ENCODE measurements at regions not wholly inside any gene's neighbourhood (a gene's known extent, or its start where the extent isn't known, plus 50 kb on each side); places are given as distances from the start of the nearest gene placed in this dataset.

DNA sequence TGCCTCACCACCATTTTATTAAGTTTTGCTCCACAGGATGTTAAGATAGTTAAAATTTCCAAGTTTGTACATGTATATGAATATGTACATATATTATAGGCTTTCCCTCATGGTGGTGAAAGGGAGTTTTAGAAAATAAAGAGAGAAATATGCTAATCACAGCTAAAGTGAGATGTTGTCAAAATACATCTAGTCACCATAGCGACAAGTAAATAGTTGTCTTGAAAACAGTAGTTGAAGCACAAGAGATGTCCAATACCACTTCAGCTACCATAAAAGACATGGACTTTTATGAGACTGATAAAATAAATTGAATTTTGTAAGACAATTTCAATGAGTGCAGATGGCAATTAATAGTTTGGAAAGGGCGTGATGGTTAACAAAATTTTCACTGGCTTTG, 1600.0 kb downstream of the BRINP3 start:
- DNase-seq (ENCODE audit: low spot score) = no peak

DNA sequence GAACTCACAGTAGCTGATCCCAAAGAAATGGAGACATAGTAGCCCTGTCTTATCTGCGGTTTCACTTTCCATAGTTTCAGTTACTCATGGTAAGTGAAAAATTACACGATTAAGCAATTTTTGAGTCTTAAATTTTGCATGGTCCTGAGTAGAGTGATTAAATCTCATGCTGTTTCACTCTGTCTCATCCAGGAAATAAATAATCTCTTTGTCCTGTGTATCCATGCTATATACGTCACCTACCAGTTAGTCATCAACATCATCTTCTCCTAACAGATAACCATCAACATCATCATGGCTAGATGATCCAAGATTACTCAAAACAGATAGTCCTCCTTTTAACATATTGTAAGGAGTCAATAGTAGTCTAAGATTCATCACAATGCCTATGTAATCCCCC, 1589.3 kb downstream of the BRINP3 start:
- DNase-seq (ENCODE audit: low spot score) = no peak

DNA sequence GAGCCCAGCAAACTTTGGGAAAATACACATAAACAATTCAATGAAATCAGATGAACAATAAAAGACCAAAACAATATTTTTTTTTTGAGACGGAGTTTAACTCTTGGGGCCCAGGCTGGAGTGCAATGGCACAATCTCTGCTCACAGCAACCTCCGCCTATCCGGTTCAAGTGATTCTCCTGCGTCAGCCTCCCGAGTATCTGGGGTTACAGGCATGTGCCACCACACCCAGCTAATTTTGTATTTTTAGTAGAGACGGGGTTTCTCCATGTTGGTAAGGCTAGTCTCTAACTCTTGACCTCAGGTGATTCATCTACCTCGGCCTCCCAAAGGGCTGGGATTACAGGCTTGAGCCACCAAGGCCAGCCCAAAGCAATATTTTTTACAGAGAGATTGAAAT, 1588.5 kb downstream of the BRINP3 start:
- no peak for DNase-seq (ENCODE audit: low spot score)

DNA sequence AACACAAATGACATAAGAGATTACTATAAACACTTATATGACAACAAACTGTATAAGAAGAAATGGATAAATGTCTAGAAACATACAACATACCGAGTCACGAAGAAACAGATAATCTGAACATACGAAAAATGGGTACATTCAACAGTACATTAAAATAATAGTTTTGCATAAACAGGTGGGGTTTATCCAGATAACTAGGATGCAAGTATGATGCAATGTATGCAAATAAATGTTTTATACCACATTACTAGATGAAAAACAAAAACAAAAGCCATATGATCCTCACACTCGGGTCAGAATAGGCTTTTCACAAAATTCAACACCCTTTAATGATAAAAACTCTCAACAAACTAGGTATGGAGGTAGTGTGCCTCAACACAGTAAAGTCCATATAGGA, 1585.7 kb downstream of the BRINP3 start:
- no peak for DNase-seq (ENCODE audit: low spot score)

DNA sequence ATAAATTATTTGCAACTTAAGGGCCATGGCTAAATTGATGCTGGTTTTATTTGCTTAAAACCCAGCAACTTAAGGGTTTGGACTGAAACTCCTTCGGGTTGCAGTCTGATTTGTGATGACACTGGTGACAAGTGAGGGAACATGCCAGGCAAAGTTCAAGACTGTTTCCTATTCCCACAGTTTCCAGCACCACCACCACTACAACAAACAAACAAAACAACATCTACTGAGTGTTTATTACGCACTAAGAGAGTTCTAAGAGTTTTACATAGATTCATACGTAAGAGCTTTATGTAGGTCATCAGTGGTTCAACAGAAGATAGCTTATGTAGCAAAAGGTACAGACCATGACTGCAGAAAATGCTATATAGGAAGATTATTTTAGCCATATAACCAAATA, 1582.1 kb downstream of the BRINP3 start:
- no peak for DNase-seq (ENCODE audit: low spot score)

DNA sequence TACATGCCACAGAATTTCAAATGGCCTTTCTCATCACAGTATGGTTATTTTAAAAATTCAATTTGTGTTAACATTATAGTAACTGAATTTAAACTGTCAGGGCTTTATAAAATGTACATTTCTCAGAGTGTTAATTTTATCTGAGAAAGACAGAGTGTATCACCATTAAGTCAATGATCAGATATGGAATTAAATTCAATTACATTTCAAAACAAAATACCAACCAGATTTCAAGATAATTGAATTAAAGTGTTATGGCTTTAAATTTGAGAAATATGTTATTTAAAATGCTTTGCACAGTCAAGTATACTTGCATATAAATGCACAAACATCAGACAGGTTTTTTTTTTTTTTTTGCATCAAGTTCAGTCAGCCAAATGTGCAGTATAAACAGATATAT, 1574.4 kb downstream of the BRINP3 start:
- no peak for DNase-seq (ENCODE audit: low spot score)

DNA sequence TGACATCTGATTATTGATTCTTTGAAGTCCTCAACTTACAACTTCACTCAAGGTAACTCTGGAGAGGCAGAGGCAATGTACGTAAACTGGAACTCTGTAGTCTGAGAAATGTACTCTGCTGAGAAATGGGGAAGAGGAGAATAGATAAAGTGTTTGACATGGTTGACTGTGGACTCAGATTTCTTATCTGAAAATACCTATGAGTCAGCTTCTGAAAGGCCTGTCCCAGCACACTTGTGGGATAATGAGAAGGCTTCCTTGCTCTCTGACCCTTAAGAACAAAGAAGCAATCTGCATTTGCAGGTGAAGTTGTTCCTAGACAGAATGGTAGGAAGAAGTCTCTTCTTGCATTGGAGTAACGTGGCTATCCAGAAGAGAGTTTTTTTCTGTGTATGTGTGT, 1573.5 kb downstream of the BRINP3 start:
- no peak for DNase-seq (ENCODE audit: low spot score)

DNA sequence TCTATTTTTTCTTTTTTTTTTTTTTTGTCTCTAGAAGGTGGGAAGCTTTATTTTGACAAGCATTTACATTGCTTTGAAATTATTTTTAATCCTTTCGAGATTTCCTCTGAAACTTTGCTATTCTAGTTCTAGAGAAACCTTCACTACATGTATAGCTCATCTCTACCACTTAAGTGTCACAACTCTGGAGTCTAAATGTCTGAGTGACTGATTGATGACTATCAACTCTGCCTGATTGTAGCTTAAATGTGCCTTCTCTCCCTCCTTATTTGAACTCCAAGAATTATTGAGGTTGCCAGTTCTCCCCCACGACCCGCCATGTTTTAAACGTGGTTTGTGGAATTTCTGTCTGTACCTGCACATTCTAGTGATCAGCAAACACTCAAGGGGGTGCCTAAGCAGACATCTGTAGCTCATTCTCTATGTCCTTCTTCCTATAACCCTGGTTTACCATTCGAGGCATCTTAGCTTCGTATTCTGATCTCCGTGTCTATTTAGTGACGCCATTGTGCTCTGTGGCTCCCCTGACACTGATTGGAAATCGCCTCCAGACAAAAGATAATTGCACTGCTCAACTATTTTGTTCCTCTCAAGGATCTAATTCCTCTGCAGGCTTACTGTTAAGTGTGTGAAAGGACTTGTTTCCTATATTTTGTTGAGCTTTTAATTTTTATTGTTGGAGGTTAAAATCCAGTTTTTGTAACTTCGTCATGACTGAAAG, 1570.6 kb downstream of the BRINP3 start:
- no peak for DNase-seq (ENCODE audit: low spot score)

DNA sequence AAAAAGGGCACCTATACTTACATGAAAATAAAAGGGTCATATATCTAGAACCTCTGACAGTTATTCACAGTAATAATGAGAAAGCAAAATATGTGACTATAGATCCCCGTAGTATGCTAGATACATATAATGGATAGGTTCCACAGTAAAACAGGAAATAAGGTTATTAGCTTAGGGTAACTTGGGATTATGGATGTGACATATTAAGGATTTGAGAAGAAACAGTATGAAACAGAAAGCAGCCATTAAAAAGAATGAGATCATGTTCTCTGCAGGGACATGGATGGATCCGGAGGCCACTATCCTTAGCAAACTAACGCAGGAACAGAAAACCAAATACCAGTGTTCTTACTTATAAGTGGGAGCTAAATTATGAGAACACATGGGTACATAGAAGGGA, 1547.3 kb downstream of the BRINP3 start:
- no peak for DNase-seq (ENCODE audit: low spot score)

DNA sequence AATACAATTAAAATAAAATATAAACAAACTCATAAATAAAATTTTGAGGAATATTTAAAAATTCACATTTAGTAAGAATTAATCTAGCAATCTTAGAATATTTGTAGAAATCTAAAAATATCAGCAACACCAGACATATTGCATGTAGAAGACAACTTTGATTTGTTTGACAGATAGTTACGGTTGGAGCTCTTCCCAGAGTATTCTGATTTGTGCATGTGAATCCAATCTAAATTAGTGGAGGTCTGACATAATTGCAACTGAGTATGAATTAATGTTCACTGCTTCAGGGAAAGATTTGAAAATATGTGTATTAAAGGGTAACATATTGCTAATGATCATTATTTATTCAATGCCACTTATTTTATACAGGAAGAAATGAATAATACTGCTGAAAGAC, 1546.2 kb downstream of the BRINP3 start:
- no peak for DNase-seq (ENCODE audit: low spot score)

DNA sequence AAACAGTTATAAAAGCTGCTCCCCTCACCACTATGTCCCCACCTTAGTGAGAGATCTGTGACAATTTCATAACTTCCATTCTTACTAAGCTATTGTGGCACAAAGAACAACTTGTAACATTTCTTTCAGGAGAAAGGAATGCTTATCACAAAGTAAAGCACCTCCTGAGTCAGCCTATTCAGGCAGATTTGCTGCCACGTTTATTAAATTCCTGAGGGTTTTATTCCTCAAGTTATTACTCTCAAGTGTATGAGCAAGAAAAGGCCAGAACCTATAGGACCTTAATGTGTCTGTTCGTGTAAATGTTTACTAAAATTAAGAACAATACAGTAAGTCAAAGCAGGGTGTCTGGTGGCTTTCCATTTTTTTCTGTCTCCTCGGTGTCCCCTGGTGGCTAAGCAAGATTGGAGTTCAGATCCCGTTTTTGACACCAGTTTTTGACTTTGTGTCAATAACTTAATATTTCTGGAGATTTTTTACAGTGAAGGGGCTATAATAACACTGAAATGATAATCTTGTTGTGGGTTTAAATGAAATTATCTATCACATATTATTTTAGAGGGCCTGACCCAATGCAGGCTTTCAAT, 1539.6 kb downstream of the BRINP3 start:
- no peak for DNase-seq (ENCODE audit: low spot score)

DNA sequence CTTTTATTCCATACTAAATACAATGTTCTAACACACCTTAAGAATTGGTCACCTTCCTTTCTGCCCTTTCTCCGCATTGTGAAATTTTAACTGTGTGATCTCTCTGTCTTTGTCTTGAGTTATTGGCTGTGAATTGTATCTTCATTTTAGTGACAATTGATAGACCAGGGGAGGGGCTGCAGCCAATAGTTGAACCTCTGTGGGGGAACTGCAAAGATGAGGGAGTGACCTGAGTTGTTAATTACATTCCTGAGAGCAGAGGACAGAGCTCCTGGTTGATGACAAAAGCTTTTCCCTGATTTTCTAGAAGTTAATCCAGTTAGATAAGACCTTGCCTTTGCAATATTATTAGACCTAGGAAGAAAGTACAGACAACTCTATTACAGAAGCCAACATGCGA, 1535.7 kb downstream of the BRINP3 start:
- no peak for DNase-seq (ENCODE audit: low spot score)

DNA sequence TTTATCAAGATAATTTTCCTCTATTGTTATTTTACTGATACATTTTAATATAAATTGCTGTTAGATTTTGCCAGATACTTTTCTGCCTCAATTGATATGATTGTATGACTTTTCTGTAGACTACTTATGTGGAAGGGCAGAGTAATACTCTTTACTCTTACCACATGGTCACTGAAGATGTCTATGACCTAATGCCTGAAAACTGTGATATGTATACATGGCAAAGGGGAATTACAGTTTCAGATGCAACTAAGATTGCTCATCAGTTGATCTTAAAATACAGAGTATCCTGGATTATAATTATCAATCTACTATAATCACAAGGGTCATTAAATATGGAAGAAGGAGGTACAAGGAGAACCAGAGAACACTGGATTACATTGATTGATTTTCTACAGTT, 1528.0 kb downstream of the BRINP3 start:
- no peak for DNase-seq (ENCODE audit: low spot score)

DNA sequence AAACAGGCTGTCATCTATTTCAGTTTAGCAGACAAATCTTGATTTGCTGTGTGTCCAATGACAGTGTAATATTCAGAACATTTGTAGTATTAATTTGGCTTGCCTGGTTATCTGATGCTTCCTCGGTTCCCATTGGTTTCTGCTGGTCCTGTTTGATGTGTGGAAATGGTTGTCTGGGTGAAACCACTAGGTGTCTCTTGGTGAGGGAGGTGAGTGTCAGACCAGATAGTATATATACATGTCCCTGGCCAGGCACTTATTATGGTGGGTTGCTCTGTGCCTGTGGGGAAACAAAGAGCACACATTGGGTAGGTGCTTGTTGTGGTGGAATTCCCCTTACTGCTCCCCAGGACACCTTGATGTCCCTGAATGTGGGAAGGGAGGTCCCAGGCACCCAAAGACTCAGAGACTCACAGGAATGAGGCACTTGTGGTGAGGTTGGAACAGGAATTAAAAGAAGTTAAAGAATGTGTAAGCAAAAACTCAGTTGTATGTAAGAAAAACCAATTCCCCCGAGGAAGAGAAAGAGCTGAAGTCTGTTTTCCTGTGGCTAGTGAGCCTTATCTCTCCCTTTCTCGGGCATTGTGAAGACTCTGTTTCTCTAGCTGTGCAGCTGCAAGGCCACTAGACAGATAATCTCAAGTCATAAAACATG, 1519.1 kb downstream of the BRINP3 start:
- no peak for DNase-seq (ENCODE audit: low spot score)

DNA sequence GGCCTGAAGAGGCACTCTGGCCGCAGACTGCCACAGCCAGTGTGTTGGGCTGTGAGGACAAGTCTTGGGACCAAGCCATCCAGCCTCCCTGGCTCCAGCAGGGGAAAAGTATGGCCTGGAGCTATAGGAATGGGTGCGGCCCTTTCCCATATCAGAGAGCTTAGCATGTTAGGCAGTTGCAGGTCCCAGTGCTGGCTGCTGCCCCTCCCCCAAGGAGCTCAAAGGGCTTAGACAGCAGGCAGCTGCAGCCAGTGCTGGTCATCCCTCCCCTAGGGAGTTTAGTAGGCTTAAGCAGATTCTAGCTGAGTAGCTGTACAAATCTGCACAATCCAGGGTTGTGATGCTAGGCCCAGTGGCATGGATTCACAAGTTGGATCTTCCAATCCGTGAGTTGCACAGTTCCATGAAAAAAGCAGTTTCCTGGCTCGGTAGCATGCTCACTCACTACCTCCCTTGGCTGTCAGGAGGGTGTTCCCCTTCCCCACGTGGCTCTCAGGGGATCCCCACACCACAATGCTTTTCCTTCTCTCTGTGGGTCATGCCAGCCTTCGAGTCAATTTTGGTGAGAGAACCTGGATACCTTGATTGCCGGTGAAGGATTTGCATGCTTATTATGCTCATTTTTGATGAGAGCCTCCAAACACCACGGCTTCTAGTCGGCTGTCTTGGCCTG, 1490.8 kb downstream of the BRINP3 start:
- no peak for DNase-seq (ENCODE audit: low spot score)

DNA sequence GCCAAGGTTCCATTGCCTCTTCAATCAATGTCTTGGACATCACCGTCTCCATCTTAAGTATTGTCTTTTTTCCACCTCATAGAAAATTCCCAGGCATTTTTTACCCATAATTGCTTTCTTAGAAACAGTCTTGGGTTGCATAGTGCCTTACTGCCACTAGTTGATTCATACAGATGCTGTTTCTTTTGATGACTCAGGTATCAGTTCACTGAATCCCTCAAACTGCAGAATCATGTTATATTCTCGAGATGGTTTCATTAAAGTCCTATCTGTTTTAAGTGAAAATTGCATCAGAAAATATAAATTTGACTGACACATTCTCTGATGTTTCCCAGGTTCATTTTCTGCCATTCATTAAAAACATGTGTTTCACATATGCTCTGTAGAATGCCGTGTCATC, 1489.1 kb downstream of the BRINP3 start:
- DNase-seq (ENCODE audit: low spot score) = no peak

DNA sequence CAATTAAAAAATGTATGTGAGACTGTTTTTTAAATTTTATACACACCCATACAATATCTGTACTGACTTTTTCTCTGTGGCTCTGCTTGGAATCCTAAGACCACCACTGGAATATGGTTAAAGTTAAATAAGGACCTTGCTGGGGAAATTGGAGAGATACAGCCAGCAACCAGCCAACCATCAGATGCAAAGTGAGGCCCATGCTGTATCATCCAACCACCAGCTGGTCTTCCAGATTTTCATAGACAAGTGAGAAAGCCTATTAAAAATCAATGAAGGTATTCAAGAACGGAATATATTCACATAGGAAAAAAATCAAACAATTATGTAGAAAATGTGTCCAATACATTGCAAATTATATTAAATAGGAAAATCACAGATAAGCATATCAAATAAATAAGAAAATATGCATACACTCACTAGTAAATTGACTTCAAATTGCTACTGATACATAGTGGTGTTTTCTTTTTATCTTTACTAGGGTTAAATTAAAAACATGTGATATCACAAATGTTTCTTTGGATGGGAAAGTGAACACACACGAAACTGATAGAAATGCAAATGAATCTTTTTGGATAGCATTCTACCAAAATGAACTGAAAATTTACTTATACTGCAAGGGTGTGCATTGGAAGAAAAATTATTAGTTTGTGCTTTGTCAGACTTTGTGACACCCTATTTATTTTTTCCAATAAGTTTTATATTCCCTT, 1486.3 kb downstream of the BRINP3 start:
- no peak for DNase-seq (ENCODE audit: low spot score)

DNA sequence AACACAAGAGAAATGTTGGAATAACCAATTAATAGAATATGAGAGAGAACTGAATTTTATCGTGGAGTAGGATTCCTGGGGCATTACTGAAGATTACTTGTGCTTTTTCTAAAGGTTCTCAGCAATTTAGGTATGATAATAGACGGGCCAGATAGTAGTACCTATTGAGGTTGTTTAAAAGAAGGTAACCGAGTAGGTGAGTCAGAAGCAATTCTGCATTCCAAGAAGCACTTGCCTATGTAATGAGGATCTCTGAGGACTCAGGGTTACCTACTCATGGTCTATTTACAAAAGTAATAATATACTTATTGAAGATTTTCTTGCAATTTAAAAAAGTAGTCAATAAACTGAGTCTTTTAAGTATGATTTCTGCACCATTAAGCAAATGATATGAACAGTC, 1469.8 kb downstream of the BRINP3 start:
- DNase-seq (ENCODE audit: low spot score) = no peak

DNA sequence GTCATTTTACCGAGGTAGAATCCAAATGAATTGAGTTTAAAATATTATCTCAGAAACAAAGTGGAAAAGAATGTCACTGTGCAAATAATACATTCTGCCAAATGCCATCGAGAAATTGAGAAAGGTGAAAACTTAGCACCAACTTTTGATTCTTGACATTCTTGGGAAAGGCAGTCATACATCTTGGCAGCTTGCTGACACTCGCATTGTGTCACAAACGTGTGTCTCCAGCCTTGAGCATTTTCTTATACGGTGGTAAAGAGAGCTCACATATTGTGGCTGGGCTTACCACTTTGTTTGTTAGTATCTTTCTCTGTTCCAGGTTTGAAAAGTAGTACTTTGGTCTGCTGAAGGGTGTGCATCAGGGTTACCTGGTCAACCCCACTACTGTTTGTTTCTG, 1456.1 kb downstream of the BRINP3 start:
- DNase-seq (ENCODE audit: low spot score) = no peak

DNA sequence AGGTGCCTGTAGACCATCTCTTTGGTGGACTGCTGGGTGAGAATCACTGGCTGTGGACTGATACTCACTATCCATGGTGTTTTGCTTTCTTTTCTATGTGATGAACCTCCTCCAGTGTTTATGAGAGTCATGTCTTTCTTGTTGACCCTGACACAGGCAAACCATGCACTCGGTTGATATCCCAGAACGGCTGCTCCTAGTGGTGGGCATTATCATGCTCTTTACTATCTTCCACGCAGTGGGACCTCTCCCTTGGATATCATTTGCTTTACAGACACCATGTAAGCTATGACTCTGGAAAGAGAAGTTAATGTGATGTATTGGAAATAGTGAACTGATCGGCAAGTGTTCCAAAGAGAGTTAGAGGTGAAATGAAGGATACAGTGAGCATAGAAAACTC, 1455.6 kb downstream of the BRINP3 start:
- DNase-seq (ENCODE audit: low spot score) = no peak

DNA sequence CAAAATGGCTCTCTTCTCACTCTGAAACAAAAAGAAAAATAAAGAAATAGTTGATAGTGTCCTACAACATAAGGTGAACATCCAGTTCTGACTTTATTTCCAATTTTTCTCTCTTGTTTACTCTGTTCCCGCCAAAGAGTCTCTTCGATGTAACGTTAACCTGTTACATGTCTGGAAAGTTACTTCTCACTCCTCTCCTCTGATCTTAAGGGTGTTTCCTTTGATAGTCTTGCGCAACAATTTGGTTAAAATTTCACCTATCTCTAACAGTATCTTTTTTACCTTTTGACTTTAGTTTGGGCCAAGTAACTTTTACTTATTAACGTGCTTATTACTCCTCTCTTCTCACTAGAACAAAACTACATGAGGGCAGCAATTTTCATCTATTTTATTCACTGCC, 1450.2 kb downstream of the BRINP3 start:
- no peak for DNase-seq (ENCODE audit: low spot score)

DNA sequence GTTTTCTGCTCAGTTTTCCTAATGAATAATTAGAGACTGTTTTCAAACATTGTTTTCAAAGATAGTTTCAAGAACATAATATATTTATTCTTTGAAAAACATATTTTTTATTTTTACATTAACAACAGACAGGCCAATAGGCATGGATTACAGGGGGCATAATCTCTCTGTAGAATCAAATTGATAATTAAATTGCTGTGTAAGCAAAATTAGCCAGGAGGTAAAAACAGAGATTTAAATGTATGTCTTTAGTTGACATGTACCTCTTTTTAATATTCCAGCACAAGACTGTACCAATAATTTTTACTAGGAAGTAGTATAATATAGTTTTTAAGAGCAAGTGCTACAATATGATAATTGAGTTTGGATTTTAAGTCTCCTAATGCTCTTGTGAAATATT, 1444.5 kb downstream of the BRINP3 start:
- no peak for DNase-seq (ENCODE audit: low spot score)

DNA sequence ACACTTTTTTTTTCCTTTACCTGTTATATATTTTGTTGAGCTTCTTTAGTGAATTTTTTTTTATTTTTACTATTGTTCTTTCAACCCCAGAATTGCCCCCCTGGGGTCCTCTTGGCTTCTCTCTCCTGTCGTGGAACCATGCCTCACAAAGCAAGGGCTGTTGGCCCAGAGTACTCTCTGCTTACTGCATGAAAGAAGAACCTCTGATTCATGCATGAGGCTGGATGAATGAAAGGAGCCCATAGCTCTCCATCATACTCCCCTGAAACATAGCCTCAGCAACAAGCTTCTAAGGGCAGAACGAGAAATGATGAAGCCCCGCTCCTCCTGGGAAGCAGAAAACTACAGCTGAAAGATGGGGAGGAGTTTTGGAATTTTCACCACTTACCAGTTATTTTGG, 1441.0 kb downstream of the BRINP3 start:
- DNase-seq (ENCODE audit: low spot score) = no peak
